OCI-LY3 (cell line): ENCODE measurements at regions not wholly inside any gene's neighbourhood (a gene's known extent, or its start where the extent isn't known, plus 50 kb on each side); places are given as distances from the start of the nearest gene placed in this dataset.

Experiments
- H2AFZ ChIP-seq: fragments of 200-600, 300-600 bp; shearing (Covaris generic); 2 replicates; pipeline ENCODE4 v1.6.0; 2014; ENCODE audit warnings: antibody characterized with exemption, low read depth, low read length
- H3K27ac ChIP-seq: fragments of 200-600, 300-600 bp; sonication (generic); 2 replicates; pipeline ENCODE4 v1.5.1; 2014; ENCODE audit warnings: mild to moderate bottlenecking, low read length, moderate library complexity, mixed read lengths
- H3K27me3 ChIP-seq: fragments of 200-600, 300-600 bp; sonication (generic); 2 replicates; pipeline ENCODE4 v1.6.1; 2014; ENCODE audit warnings: low read depth, low read length, mixed read lengths
- H3K36me3 ChIP-seq: fragments of 200-600, 300-600 bp; sonication (generic); replicated peaks from 2 replicates; pipeline ENCODE3; 2014; ENCODE audit warnings: low read depth, low read length, mixed read lengths
- H3K4me1 ChIP-seq: fragments of 300-600, 200-600 bp; sonication (generic); 2 replicates; pipeline ENCODE4 v1.6.1; 2014; ENCODE audit warnings: low read length, mixed read lengths
- H3K4me2 ChIP-seq: fragments of 200-600, 300-600 bp; sonication (generic); 2 replicates; pipeline ENCODE4 v1.6.1; 2014; ENCODE audit warnings: low read length, mixed read lengths
- H3K4me3 ChIP-seq: fragments of 300-600, 200-600 bp; sonication (generic); 2 replicates; pipeline ENCODE4 v1.5.1; 2014; ENCODE audit warnings: antibody characterized with exemption, mild to moderate bottlenecking, low read length, moderate library complexity
- H3K79me2 ChIP-seq: fragments of 300-600, 200-600 bp; shearing (Covaris generic); 2 replicates; pipeline ENCODE4 v1.6.1; 2014; ENCODE audit warnings: mild to moderate bottlenecking, low read length, mixed read lengths
- H3K9ac ChIP-seq: fragments of 300-600, 200-600 bp; shearing (Covaris generic); 2 replicates; pipeline ENCODE4 v1.6.0; 2014; ENCODE audit warnings: mild to moderate bottlenecking, low read length, moderate library complexity
- H3K9me3 ChIP-seq: fragments of 200-600, 300-600 bp; shearing (Covaris generic); 2 replicates; pipeline ENCODE4 v1.6.1; 2014; ENCODE audit warnings: low read length, mixed read lengths; ENCODE audit not compliant: insufficient read depth
- H4K20me1 ChIP-seq: fragments of 200-600, 300-600 bp; sonication (generic); 2 replicates; pipeline ENCODE4 v1.6.1; 2016; ENCODE audit warnings: low read length, mixed read lengths; ENCODE audit not compliant: insufficient read depth
- CTCF ChIP-seq: fragments of 200-600, 300-600 bp; sonication (generic); IDR thresholded peaks from 2 replicates; pipeline ENCODE4 v1.5.1; 2014; ENCODE audit warnings: antibody characterized with exemption, low read length, low read depth
- EZH2phosphoT487 ChIP-seq: fragments of 200-600 bp; shearing (Covaris generic); IDR thresholded peaks from 2 replicates; pipeline ENCODE4 v1.6.1; 2018; ENCODE audit warnings: antibody characterized with exemption, mixed run types, low read depth

GRCh38 chr4:17057035-17057434 is 158.6 kb upstream of the LDB2 start:
- no peak overlapping the region for H3K4me3 ChIP-seq
- no peaks in the 10 kb centered on the region for H4K20me1 ChIP-seq
- H2AFZ ChIP-seq: no peak overlapping the region
- H3K27ac ChIP-seq: no peak overlapping the region
- no peak overlapping the region for H3K4me2 ChIP-seq
- no peaks in the 10 kb centered on the region for H3K9me3 ChIP-seq
- TF ChIP-seq CTCF (no peak), EZH2phosphoT487 (no peak)
- no peaks in the 10 kb centered on the region for H3K79me2 ChIP-seq
- no peak overlapping the region for H3K9ac ChIP-seq
- H3K27me3 ChIP-seq: no peaks in the 10 kb centered on the region
- H3K36me3 ChIP-seq: no peaks in the 10 kb centered on the region
- H3K4me1 ChIP-seq: no peaks in the 10 kb centered on the region

DNA sequence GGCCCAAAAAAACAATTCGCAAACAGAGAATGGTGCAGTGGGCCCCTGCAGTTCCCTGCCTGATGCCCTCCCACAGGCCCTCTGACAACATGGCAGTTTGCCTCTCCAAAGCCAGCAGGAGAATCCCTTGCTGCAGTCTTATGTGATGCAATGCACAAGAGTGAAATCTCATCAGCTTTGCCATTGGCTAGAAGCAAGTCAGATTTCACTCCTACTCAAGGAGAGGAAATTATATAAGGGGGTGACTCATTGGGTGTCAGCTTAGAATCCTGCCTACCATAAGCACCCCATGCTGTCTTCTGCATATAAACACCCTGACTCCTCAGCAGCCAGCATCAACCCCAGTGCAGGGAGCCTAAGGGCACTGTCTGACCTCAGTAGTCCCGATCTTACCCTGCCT is 157.3 kb upstream of the LDB2 start:
- H3K36me3 ChIP-seq: no peaks in the 10 kb centered on the region
- H3K9ac ChIP-seq: no peak overlapping the region
- H3K4me1 ChIP-seq: no peaks in the 10 kb centered on the region
- no peaks in the 10 kb centered on the region for H3K79me2 ChIP-seq
- TF ChIP-seq CTCF (no peak), EZH2phosphoT487 (no peak)
- no peak overlapping the region for H3K27ac ChIP-seq
- H3K27me3 ChIP-seq: no peaks in the 10 kb centered on the region
- H3K4me2 ChIP-seq: no peak overlapping the region
- H3K9me3 ChIP-seq: no peaks in the 10 kb centered on the region
- H3K4me3 ChIP-seq: no peak overlapping the region
- no peaks in the 10 kb centered on the region for H4K20me1 ChIP-seq
- H2AFZ ChIP-seq: no peak overlapping the region

DNA sequence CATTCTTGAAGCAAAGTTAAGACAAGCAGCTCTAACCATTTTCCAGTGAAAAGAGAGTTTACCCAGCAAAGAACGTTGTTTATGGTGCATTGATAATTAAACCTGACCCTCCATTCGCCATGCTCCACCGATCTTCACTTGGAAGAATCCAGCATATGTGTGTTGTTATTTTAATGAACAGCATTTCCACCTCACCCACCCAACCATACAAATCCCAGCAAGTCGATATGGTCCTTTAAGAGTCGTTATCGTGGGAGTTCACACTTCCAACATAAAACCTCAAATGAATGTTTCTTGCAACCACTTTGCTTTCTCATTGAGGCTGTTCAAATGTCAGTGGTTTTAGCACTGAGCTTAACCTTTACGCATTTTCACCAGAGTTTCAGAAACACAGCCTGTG is 147.4 kb upstream of the LDB2 start:
- Histone ChIP-seq H3K4me1 (no peaks in the 10 kb centered on the region), H3K27me3 (no peaks in the 10 kb centered on the region), H3K4me2 (no peak overlapping the region), H3K79me2 (no peaks in the 10 kb centered on the region), H3K9ac (no peak overlapping the region), H3K9me3 (no peaks in the 10 kb centered on the region), H2AFZ (no peak overlapping the region), H3K4me3 (no peak overlapping the region), H4K20me1 (no peaks in the 10 kb centered on the region), H3K36me3 (no peaks in the 10 kb centered on the region), H3K27ac (no peak overlapping the region)
- TF ChIP-seq CTCF (no peak), EZH2phosphoT487 (no peak)

GRCh38 chr4:17038510-17039176 is 140.2 kb upstream of the LDB2 start:
- Histone ChIP-seq H3K4me1 (no peaks in the 10 kb centered on the region), H3K79me2 (no peaks in the 10 kb centered on the region), H3K27ac (no peak overlapping the region), H3K9ac (no peak overlapping the region), H3K4me2 (no peak overlapping the region), H3K4me3 (no peak overlapping the region), H4K20me1 (no peaks in the 10 kb centered on the region), H3K27me3 (no peaks in the 10 kb centered on the region), H2AFZ (no peak overlapping the region), H3K9me3 (no peaks in the 10 kb centered on the region), H3K36me3 (no peaks in the 10 kb centered on the region)
- TF ChIP-seq EZH2phosphoT487 (no peak), CTCF (no peak)
